ENCODE measurements at regions not wholly inside any gene's neighbourhood (a gene's known extent, or its start where the extent isn't known, plus 50 kb on each side); places are given as distances from the start of the nearest gene placed in this dataset.
"Not testable (repeated sequence)": the region's sequence is repeated elsewhere in the genome, so short reads cannot be mapped to it uniquely, and the experiment has no call there.

DNA sequence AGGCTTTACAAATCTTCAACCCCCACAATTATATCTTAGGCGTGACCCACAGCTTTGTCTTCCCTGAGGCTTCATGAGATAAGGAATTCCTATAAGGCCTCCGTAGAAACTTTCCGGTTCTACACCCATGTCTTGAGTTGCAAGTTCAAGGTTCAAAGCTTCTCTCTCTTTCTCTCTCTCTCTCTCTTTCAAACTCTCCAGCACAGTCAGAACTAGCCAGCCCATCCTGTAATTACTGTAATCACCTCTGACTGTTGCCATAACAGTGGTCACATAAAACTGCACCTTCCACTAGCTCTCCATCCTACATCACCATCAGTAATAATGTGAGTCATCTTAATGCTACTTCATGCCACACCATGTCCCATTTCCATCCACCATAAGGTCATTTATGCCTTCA, 90.0 kb upstream of the NFASC start:
- no peak for DNase-seq (ENCODE audit: low read depth in 2 of 2)

DNA sequence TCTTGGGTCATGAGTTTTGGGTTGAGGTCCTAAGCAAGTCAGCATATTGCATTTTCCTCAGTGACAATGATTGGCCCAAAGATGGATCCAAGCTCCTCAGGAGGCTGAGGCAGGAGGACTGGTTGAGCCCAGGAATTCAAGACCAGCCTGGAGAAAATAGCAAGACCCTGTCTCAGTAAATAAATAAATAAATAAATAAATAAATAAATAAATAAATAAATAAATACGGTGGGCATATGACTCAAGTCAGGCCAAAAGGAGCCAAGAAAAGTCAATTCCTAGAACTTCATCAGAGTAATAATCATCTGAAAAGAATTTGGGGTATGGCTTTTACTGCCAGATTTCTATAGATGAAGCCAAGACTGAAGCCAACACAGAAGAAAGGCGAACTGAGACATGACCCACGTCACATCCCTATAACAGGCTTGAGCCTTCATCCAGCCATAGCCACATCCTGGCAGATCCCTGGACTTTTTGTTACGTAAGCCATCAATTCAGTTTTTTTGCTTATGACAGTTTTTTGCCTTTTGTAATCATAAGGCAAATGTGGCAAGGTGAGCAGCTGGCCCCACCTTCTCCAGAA, 88.5 kb upstream of the NFASC start:
- DNase-seq (ENCODE audit: low read depth in 2 of 2): peak in 1 of 2 experiments; percentile 2

DNA sequence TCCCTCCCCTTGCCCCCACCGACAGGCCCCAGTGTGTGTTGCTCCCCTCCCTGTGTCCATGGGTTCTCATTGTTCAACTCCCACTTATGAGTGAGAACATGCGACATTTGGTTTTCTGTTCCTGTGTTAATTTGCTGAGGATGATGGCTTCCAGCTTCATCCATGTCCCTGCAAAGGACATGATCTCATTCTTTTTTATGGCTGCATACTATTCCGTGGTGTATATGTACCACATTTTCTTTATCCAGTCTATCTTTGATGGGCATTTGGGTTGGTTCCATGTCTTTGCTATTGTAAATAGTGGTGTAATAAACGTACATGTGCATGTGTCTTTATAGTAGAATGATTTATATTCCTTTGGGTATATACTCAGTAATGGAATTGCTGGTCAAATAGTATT, 85.6 kb upstream of the NFASC start:
- not testable (repeated sequence) for DNase-seq (ENCODE audit: low read depth in 2 of 2)

DNA sequence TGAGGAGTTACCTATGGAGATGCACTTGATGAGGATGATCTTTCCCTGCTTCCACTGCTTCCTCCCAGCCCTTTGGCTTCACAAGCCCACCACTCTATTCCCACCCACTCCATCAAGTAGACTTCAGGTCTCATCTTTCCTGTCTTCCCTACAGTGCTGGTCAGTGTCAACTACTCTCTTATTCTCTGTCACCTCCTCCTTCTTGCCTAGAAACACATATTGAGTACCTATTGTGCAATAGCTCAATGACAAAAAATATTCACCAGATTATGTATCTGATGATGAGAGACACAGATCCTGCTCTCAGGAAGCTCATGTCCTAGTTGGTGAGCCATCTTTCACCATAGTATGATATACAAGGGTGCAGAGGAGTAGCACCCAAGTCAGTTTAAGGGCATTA, 82.2 kb upstream of the NFASC start:
- DNase-seq (ENCODE audit: low read depth in 2 of 2): no peak

DNA sequence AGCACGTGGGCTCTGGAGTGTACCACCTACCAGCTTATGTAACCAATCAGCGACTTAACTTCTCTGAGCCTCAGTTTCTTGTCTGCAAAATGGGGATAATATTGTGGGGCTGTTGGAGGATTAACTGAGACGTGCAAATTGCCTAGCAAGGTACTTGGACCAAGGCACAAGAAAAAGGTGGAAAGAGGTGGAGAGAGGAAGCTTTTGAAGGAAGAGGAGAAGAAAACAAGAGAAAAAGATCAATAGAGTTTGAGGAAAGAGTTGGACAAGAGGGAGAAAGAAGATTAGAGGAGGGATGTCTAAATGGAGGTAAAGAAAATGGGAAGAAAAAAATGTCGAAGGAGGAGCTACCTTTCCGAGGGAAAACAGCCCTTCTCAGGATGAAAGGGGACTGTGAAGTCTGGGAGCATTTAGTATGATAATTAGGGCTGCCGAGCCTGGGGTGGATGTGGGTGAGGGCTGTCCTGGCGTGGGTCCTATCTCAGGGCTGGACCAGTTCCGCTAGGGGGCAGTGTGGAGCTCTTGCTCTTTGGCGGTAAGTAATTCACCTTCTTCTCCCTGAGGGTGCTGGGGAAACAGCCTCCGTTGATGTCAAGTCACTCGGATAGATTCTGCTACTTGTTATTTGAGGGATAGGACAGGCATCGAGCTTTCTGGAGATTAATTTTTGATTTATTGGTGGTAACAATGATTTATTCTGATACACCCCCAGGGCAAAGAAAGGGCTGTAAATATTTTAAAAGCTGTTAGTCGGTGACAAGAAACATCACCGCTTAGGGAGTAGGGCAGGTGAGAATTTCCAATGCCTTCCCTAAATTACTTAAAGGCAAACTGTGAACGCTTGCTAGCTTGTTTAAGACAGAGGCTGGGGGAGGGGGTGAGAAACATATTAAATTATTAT, 79.0 kb upstream of the NFASC start:
- DNase-seq (ENCODE audit: low read depth in 2 of 2): peak in 1 of 2 experiments; percentile 5

DNA sequence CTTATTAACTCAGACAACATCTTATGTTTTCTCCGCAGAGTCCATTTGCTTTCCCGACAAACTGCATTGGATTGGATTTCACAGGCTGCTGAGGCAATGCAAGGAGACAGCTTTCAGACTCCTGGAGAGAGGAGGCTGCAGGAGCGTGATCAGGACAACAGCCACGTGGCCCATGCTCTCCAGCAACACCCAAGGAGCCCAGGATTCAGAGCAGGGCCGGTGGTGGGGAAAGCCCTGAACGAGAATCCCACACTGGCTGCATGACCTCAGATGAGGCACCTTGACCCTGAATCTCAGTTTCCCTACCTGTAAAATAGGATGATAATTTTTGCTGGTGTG, 78.3 kb upstream of the NFASC start:
- DNase-seq (ENCODE audit: low read depth in 2 of 2): no peak

DNA sequence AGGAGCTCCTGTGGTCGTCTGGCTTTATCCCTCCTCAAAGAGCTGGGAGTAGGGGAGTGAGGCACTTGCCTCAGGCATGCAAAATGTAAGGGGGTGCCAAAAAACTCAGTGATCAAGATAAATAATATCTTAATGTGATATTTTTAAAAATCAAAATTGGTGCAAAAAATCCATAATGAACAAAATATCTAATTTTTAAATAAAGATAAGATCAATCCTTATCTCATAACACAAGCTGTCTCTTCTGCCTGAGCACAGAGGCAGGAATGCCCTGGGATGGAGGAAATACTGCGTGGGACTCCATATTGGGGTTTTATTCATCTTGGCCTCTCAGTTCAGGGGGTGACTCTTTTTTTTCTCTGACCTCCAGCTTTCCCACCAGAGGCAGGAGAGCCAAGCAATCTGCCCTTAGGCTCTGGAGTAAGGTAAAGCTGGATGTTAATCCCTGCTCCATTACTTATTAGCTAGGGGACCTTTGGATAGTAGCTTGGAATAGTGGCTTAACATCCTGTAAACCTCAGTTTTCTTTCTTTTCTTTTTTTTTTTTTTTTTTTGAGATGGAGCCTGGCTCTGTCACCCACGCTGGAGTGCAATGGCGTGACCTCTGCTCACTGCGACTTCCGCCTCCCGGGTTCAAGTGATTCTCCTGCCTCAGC, 77.3 kb upstream of the NFASC start:
- DNase-seq (ENCODE audit: low read depth in 2 of 2): no peak

DNA sequence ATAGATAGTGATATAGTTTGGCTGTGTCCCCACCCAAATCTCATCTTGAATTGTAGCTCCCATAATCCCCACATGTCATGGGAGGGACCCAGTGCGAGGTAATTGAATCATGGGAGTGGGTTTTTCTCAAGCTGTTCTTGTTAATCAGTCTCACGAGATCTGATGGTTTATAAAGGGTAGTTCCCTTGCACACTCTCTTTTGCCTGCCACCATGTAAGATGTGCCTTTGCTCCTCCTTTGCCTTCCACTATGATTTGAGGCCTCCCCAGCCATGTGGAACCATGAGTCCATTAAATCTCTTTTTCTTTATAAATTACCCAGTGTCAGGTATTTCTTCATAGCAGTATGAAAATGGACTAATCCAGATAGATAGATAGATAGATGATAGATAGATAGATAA, 73.8 kb upstream of the NFASC start:
- DNase-seq (ENCODE audit: low read depth in 2 of 2): not testable (repeated sequence)

DNA sequence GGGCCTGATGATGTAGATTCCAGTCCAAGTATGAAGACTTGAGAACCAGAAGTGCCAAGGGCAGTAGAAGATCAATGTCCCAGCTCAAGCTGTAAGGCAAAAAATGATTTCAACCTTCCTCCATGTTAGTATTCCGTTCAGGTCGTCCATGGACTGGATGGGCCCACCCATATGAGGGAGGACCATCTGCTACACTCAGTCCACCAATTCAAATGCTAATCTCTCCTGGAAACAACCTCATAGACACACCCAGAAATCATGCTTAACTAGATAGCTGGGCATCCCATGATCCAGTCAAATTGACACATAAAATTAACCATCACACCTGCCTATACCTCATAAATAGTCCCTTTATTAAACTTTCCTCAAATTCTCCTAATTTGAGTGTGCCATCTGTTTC, 73.3 kb upstream of the NFASC start:
- no peak for DNase-seq (ENCODE audit: low read depth in 2 of 2)

DNA sequence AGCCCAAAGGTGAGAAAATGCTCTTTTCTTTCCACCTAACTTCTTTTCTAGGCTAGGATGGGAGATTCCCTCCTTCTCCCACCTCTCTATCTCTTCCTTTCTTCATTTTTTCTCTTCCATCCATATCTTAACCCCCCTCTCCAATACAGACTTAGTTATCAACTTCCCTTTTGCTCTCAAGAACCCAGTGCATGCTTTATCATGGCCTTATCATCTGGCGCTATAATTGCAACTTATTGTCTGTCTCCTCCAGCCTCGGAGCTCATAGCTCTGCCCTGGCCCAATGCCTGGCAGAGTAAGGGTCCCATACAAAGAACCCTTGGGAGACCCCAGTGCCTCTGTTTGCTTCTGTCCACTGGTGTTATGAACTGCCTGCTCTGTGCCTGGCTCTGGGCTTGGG, 71.0 kb upstream of the NFASC start:
- no peak for DNase-seq (ENCODE audit: low read depth in 2 of 2)

DNA sequence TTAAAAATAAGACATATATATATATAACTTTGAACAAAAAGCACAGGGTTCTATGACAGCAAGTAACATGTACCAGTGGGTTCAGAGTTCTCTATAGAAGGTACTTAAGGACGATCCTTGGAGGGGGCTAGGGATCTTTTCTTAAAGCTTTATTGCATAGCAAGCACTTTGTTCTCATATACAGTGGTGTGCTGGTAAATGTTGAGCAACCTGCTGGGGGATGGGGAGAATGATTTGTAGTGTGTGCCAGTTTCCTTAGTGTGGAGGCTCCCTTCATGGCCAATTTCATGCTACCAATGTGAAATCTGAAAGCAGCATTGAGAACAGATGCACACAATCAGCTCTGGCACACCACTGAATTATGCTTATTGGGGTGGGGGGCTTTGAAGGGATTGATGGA, 69.5 kb upstream of the NFASC start:
- DNase-seq (ENCODE audit: low read depth in 2 of 2): no peak

DNA sequence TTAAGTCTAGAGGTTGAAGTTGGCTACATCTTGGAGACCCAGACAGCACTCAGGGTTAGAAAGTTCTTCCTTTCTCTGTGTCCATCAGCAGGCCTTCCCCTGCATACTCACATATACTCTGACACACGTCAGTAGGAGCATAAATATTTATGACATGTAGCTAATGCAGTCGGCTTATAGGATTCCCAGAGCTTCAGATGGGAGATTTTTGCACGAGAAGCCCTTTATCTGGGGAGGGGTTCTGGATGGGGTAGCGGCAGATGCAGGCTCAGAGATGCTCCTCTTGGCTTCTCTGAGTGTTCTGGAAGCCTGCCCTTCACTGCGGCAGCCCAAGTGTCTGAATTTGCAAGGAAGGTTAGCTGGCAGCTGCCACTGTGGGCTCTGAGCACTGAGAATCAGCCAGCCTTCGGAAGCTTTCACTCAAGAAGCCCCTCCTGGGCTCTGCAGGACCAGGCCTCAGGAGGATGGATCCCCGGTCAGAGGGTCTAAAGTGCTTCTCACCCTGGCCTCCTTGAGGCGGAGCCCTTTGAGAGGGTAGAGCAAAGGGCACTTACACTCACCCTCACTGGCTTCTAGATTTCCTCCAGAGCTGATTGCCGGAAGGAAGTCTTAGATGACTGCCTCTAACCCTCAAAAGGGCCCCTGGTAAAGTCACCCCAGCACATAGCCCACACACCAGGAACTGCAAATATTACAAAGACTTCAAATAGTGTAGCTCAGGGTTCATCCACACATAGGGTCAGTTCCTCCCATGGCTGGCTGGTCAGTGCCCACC, 68.1 kb upstream of the NFASC start:
- DNase-seq (ENCODE audit: low read depth in 2 of 2): no peak

DNA sequence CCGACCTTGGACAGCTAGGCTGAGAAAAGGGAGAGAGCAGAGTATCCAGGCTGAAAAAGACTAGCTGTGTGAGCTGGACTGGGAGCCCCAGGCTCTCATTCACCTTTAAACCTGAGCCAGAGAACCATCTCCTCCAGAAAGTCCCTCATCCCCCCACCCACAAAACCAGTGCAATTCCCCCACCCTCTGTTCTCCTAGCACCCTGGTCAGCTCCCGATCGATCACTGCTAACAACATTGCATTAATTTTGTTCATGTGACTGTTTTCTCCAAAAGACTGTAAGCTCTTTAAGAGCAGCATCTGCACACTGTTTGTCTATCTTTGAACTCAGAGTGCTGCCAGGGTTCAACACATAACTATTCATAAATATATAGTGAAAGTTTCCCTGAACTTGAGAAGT, 67.1 kb upstream of the NFASC start:
- DNase-seq (ENCODE audit: low read depth in 2 of 2): no peak

DNA sequence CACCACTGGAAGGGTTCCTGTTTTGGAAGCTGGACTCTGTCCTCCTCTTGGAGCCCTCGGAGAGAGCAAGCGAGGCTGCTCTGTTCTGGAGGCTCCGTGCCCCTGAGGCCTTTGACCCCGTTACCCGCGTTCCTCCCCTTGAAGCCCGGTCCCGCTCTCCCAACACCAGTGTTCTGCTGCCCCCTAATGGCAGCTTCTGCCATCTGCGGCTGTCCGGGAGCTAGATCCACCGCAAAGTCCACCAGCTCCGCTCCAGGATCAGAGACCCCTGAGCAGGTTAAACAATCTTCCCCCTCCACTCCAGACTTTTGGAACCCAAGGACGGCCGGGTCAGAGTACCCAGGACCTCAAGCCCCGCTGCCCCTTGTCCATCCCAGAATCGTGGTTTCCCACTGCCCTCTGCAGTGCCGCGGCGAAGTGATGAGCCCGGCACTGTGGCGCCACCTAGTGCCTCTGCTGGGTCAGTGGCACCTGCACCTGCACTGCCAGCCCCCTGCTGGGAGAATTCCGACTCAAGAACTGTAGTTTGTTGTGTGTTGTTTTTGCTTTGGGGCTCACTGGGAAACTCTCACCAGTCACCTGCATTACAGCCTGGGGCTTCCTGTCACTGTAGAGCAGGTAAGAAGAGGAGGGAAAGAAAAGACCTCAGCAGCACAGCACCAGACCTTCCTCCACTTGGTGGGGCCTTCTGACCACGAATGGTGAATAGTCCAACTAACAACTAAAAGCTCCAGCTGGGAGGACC, 63.5 kb upstream of the NFASC start:
- peak in 1 of 2 experiments; percentile 20 for DNase-seq (ENCODE audit: low read depth in 2 of 2)

DNA sequence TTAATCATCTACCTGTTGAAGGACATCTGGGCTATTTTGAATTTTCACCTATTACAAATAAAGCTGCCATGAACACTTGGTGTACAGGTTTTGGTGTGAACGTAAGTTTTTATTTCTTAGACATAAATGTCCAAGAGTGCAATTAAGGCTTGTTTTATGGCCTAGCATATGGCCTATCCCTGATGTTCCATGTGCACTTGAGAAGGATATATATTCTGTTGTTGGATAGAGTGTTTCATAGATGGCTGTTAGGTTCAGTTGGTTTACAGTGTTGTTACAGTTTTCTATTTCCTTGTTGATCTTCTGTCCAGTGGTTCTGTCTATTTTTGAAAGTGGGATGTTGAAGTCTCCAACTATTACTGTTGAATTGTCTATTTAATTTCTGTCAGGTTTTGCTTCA, 61.2 kb upstream of the NFASC start:
- DNase-seq (ENCODE audit: low read depth in 2 of 2): no peak

DNA sequence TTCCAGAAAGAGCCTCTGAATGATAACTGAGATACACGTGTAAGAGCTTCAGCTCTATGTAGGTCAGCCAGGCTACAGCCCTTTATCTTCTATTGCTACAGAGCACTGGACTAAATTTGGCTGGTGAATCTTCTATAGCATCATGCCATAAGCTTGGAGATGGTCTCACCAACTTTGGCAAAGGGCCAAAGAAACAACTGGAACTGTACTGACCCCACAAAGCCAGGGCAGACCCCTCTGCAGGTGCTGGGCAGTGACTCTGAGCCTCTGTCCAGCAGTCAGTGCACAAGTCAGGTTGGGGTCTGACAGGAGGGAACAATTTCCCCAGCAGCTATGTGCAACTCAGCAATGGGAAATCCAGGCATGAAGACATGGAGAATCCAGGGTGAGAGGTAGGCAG, 57.8 kb upstream of the NFASC start:
- no peak for DNase-seq (ENCODE audit: low read depth in 2 of 2)

DNA sequence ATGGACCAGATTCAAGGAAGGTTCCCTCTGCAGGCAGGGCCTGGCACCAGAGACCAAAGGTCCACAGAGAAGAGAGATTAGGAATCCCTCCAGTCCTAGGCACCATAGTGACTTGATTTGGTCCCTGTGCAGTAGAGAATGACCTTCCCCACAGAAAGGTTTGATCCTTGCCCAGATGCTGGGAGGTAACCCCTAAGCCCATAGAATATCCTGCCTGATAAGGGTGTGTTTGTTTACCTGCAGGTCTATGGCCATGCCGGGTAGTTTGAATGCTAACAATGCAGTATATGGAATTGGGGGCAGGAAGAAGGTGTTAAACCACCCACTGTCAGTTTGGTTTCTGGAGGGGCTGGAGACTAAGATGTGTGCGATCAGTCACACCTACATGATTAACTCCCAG, 57.1 kb upstream of the NFASC start:
- no peak for DNase-seq (ENCODE audit: low read depth in 2 of 2)

DNA sequence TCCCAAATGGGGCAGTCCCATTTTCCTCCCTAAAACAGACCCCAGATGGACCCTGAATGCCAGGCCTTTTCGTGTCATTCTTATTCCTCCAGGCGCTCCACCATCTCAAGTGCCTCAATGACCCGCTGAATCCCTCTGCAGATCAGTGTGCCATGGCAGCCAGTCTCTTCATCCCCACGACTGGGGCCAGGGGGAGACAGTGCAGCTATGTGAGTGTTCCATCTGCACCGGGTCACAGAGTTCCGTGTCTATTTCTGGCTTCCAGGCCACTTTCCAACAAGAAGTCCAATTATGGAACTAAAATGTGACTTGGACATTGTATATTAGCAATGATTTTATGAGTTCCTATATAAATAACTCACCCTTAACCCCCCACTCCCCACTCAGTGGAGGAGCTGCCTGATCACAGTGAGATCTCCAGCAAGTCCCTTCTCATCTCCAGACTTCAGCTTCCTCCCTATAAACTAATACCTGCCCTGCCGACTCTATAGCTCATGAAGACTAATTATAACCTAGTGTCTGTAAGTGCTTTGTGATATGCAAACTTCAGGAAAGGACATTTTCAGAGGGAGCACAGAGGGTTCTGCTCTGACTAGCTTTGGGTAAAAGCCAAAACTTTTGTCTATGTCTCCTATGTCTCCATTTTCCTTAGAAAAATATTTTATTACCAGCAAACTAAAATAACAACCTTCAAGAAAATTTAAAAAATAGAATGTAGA, 56.3 kb upstream of the NFASC start:
- DNase-seq (ENCODE audit: low read depth in 2 of 2): no peak

DNA sequence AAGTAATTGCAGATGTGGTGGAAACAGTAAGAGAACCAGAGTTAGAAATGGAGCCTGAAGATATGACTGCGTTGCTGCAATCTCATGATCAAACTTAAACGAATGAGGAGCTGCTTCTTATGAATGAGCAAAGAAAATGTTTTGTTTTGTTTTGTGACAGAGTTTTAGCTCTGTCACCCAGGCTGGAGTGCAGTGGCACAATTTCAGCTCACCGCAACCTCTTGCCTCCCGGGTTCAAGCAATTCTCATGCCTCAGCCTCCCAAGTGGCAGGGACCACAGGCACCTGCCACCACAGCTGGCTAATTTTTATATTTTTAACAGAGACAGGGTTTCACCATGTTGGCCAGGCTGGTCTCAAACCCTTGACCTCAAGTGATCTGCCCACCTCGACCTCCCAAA, 53.3 kb upstream of the NFASC start:
- no peak for DNase-seq (ENCODE audit: low read depth in 2 of 2)

DNA sequence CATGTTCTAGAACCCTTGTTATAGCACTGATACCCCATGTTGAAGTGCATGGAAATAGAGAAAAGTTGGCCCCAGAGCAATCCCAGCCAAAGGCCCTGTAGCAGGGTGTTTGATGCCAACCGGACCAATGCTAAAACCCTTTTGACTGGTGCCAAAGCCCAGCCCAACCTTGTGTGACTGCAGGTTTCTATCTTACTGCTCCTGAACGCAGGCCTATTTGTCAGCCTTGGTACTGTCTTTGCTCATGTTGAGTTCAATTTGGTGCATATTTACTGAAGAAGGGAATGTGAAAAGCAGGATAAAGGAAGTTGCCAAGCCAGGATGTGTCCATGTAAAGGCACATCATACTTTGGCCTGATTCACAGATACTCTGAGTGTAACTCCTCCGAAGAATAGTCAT, 51.7 kb upstream of the NFASC start:
- no peak for DNase-seq (ENCODE audit: low read depth in 2 of 2)

DNA sequence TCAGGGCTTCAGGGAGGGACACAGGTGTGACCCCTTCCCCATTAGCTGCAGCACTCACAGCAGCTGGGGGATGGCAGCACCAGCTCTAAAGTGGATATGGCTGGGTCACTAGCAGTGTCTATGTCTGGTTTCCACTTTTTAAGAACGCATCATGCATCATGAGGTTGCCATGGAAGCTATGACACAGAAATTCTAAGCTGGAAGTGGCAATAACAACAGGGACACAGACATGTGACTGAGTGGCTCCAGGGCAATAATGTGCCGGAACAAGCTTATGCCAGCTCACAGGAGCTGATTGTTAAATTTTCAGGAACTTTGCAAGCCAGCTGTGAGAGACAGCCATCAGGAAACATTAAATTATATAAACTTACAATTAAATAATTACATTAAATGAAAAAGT, 51.2 kb upstream of the NFASC start:
- no peak for DNase-seq (ENCODE audit: low read depth in 2 of 2)

Data from fibroblast of skin of left biceps (primary cell).